GM19438 (cell line): ENCODE measurements at regions not wholly inside any gene's neighbourhood (a gene's known extent, or its start where the extent isn't known, plus 50 kb on each side); places are given as distances from the start of the nearest gene placed in this dataset.

Experiments used
- ATAC-seq: cut with Tn5 transposase; IDR thresholded peaks from one replicate; pipeline ENCODE4 v1.9.1; 2021; ENCODE audit warnings: low read depth; ENCODE audit not compliant: unreplicated experiment

GRCh38 chr2:236404346-236404745, 140.1 kb upstream of the ASB18 start:
- no peak for ATAC-seq

GRCh38 chr2:236405357-236405756, 141.2 kb upstream of the ASB18 start:
- no peak for ATAC-seq

- no peak for ATAC-seq
These were observed 143.9 kb upstream of the ASB18 start for GRCh38 chr2:236408090-236408489.

- ATAC-seq: no peak
These were observed 144.6 kb upstream of the ASB18 start for GRCh38 chr2:236408786-236409185.

GRCh38 chr2:236415684-236416444, 151.7 kb upstream of the ASB18 start:
- ATAC-seq: no peak

GRCh38 chr2:236417150-236417549, 152.5 kb upstream of the ACKR3 start:
- ATAC-seq: no peak

GRCh38 chr2:236430584-236430983, 139.0 kb upstream of the ACKR3 start:
- ATAC-seq: no peak

- ATAC-seq: no peak
These were observed 135.0 kb upstream of the ACKR3 start for GRCh38 chr2:236434593-236434992.

- no peak for ATAC-seq
These were observed 129.3 kb upstream of the ACKR3 start for GRCh38 chr2:236440110-236440881.

- no peak for ATAC-seq
These were observed 125.4 kb upstream of the ACKR3 start for GRCh38 chr2:236444187-236444586.

- no peak for ATAC-seq
These were observed 123.9 kb upstream of the ACKR3 start for GRCh38 chr2:236445678-236446077.

- ATAC-seq: no peak
These were observed 123.1 kb upstream of the ACKR3 start for GRCh38 chr2:236446521-236446920.

GRCh38 chr2:236449167-236449761, 120.4 kb upstream of the ACKR3 start:
- ATAC-seq: no peak

- no peak for ATAC-seq
These were observed 117.4 kb upstream of the ACKR3 start for GRCh38 chr2:236452238-236452637.

GRCh38 chr2:236454076-236454475, 115.5 kb upstream of the ACKR3 start:
- ATAC-seq: no peak

GRCh38 chr2:236459393-236459792, 110.2 kb upstream of the ACKR3 start:
- ATAC-seq: no peak

GRCh38 chr2:236464140-236464539, 105.5 kb upstream of the ACKR3 start:
- ATAC-seq: no peak

- ATAC-seq: no peak
These were observed 96.7 kb upstream of the ACKR3 start for GRCh38 chr2:236472720-236473495.

GRCh38 chr2:236473691-236474090, 95.9 kb upstream of the ACKR3 start:
- ATAC-seq: no peak

- ATAC-seq: no peak
These were observed 89.8 kb upstream of the ACKR3 start for GRCh38 chr2:236479814-236480213.

- no peak for ATAC-seq
These were observed 86.5 kb upstream of the ACKR3 start for GRCh38 chr2:236483102-236483501.
